DMS114 treated with DMSO at 0.1 percent for 48 hours (cell line): ENCODE measurements at regions not wholly inside any gene's neighbourhood (a gene's known extent, or its start where the extent isn't known, plus 50 kb on each side); places are given as distances from the start of the nearest gene placed in this dataset.
"Not testable (repeated sequence)": the region's sequence is repeated elsewhere in the genome, so short reads cannot be mapped to it uniquely, and the experiment has no call there.

Source experiments
- DNase-seq: peaks from one replicate; lab custom pipeline; 2025; ENCODE audit not compliant: unreplicated experiment; lab: John Stamatoyannopoulos, UW

- DNase-seq = not testable (repeated sequence)
These were observed 90.1 kb upstream of the GRIN2A start for GRCh38 chr16:10272250-10272854.

- DNase-seq = not testable (repeated sequence)
These were observed 93.2 kb upstream of the GRIN2A start for GRCh38 chr16:10275214-10275996.

- DNase-seq = no peak
These were observed 95.4 kb upstream of the GRIN2A start for GRCh38 chr16:10277597-10277996.

- no peak for DNase-seq
These were observed 98.3 kb upstream of the GRIN2A start for GRCh38 chr16:10280262-10281170.

- DNase-seq = no peak
These were observed 100.1 kb upstream of the GRIN2A start for GRCh38 chr16:10282367-10282766.

- not testable (repeated sequence) for DNase-seq
These were observed 101.0 kb upstream of the GRIN2A start for GRCh38 chr16:10283246-10283645.

GRCh38 chr16:10290467-10291105 is 95.3 kb upstream of the ATF7IP2 start:
- DNase-seq = not testable (repeated sequence)

- DNase-seq = not testable (repeated sequence)
These were observed 93.7 kb upstream of the ATF7IP2 start for GRCh38 chr16:10292197-10292596.

GRCh38 chr16:10292976-10293375 is 92.9 kb upstream of the ATF7IP2 start:
- DNase-seq = not testable (repeated sequence)

- DNase-seq = not testable (repeated sequence)
These were observed 91.7 kb upstream of the ATF7IP2 start for GRCh38 chr16:10294153-10294552.

GRCh38 chr16:10296956-10297340 is 88.9 kb upstream of the ATF7IP2 start:
- DNase-seq = no peak

GRCh38 chr16:10297341-10298006 is 88.4 kb upstream of the ATF7IP2 start:
- DNase-seq = no peak

- no peak for DNase-seq
These were observed 85.0 kb upstream of the ATF7IP2 start for GRCh38 chr16:10300905-10301304.

GRCh38 chr16:10301547-10301946 is 84.3 kb upstream of the ATF7IP2 start:
- DNase-seq = not testable (repeated sequence)

GRCh38 chr16:10305912-10306311 is 79.9 kb upstream of the ATF7IP2 start:
- no peak for DNase-seq

GRCh38 chr16:10308305-10309193 is 77.3 kb upstream of the ATF7IP2 start:
- DNase-seq = no peak

- DNase-seq = no peak
These were observed 76.5 kb upstream of the ATF7IP2 start for GRCh38 chr16:10309271-10309932.

GRCh38 chr16:10312008-10312407 is 73.9 kb upstream of the ATF7IP2 start:
- DNase-seq = no peak
